Breast epithelium (tissue), 3 donors: ENCODE measurements at regions not wholly inside any gene's neighbourhood (a gene's known extent, or its start where the extent isn't known, plus 50 kb on each side); places are given as distances from the start of the nearest gene placed in this dataset.

Experiments
- POLR2A ChIP-seq: fragments of 450-650 bp; IDR thresholded peaks from one replicate; pipeline ENCODE4 v1.6.1; 2016; ENCODE audit warnings: antibody characterized with exemption, mild to moderate bottlenecking, moderate library complexity
- POLR2AphosphoS5 ChIP-seq, 3 donors: sonication (generic); formaldehyde crosslinking; IDR thresholded peaks; one replicate each; pipeline ENCODE4 v1.6.1; 2017; ENCODE audit warnings: antibody characterized with exemption in 3 of 3
- TF ChIP-seq, protein P1 (sequence below), 3 donors: fragments of 450-650 bp; IDR thresholded peaks; one replicate each; pipeline ENCODE4 v1.5.1; 2016 to 2017; ENCODE audit warnings: antibody characterized with exemption in 3 of 3, mild to moderate bottlenecking in 3 of 3, moderate library complexity in 3 of 3

DNA sequence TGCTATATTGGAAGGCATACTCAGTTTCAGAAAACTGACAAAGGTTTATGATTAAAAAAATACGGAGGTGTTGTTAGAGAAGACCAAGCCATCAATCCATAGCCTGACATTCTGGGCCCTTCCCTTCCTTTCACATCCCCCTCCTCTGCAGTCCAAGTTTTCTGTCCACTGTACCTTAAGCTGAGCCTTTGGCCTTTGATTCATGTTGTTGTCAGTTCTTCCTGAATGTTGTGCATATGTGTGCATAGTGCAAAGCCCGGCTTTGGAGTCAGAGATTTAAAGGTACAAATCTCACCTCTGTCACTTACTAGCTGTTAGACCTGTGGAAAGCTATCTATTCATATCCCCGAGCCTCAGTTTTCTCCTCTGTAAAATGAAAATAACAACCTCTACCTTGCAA, 104.9 kb upstream of the AGBL1 start:
- TF ChIP-seq, protein P1, sequence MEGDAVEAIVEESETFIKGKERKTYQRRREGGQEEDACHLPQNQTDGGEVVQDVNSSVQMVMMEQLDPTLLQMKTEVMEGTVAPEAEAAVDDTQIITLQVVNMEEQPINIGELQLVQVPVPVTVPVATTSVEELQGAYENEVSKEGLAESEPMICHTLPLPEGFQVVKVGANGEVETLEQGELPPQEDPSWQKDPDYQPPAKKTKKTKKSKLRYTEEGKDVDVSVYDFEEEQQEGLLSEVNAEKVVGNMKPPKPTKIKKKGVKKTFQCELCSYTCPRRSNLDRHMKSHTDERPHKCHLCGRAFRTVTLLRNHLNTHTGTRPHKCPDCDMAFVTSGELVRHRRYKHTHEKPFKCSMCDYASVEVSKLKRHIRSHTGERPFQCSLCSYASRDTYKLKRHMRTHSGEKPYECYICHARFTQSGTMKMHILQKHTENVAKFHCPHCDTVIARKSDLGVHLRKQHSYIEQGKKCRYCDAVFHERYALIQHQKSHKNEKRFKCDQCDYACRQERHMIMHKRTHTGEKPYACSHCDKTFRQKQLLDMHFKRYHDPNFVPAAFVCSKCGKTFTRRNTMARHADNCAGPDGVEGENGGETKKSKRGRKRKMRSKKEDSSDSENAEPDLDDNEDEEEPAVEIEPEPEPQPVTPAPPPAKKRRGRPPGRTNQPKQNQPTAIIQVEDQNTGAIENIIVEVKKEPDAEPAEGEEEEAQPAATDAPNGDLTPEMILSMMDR (IDR thresholded peaks at IDR 0.05): no peak
- TF ChIP-seq POLR2A: no peak
- TF ChIP-seq POLR2AphosphoS5 (IDR thresholded peaks at IDR 0.05): no peak
